ENCODE measurements at regions not wholly inside any gene's neighbourhood (a gene's known extent, or its start where the extent isn't known, plus 50 kb on each side); places are given as distances from the start of the nearest gene placed in this dataset.

- DNase-seq (ENCODE audit: low read depth) = no peak
- no peak overlapping the region for H3K4me3 ChIP-seq (replicated peaks; ENCODE audit: low read depth, low read length)
- TF ChIP-seq CTCF (IDR thresholded peaks at IDR 0.05; ENCODE audit: low read length, missing control alignments) = no peak
Measured at GRCh38 chrX:121479406-121479805, 432.0 kb downstream of the GLUD2 start.

- no peak for TF ChIP-seq CTCF (IDR thresholded peaks at IDR 0.05; ENCODE audit: low read length, missing control alignments)
- no peak overlapping the region for H3K4me3 ChIP-seq (replicated peaks; ENCODE audit: low read depth, low read length)
- peak; percentile 8 for DNase-seq (ENCODE audit: low read depth)
Measured at GRCh38 chrX:121496966-121497365, 449.6 kb downstream of the GLUD2 start.

GRCh38 chrX:121504153-121504552, 456.7 kb downstream of the GLUD2 start:
- H3K4me3 ChIP-seq (replicated peaks; ENCODE audit: low read depth, low read length) = no peak overlapping the region
- TF ChIP-seq CTCF (IDR thresholded peaks at IDR 0.05; ENCODE audit: low read length, missing control alignments) = no peak
- no peak for DNase-seq (ENCODE audit: low read depth)

GRCh38 chrX:121546317-121546716, 498.9 kb downstream of the GLUD2 start:
- TF ChIP-seq CTCF (IDR thresholded peaks at IDR 0.05; ENCODE audit: low read length, missing control alignments) = no peak
- no peak overlapping the region for H3K4me3 ChIP-seq (replicated peaks; ENCODE audit: low read depth, low read length)
- no peak for DNase-seq (ENCODE audit: low read depth)

- DNase-seq (ENCODE audit: low read depth) = no peak
- TF ChIP-seq CTCF (IDR thresholded peaks at IDR 0.05; ENCODE audit: low read length, missing control alignments) = no peak
- H3K4me3 ChIP-seq (replicated peaks; ENCODE audit: low read depth, low read length) = no peak overlapping the region
Measured at GRCh38 chrX:121558886-121559285, 511.5 kb downstream of the GLUD2 start.

- H3K4me3 ChIP-seq (replicated peaks; ENCODE audit: low read depth, low read length) = no peak overlapping the region
- no peak for DNase-seq (ENCODE audit: low read depth)
- TF ChIP-seq CTCF (IDR thresholded peaks at IDR 0.05; ENCODE audit: low read length, missing control alignments) = no peak
Measured at GRCh38 chrX:121562616-121563015, 515.2 kb downstream of the GLUD2 start.

- H3K4me3 ChIP-seq (replicated peaks; ENCODE audit: low read depth, low read length) = no peak overlapping the region
- DNase-seq (ENCODE audit: low read depth) = no peak
- no peak for TF ChIP-seq CTCF (IDR thresholded peaks at IDR 0.05; ENCODE audit: low read length, missing control alignments)
Measured at GRCh38 chrX:121569609-121570008, 522.2 kb downstream of the GLUD2 start.

All from fibroblast of pulmonary artery (primary cell).